Liver (tissue), 3 donors: ENCODE measurements at regions not wholly inside any gene's neighbourhood (a gene's known extent, or its start where the extent isn't known, plus 50 kb on each side); places are given as distances from the start of the nearest gene placed in this dataset.

Source experiments
- ATF3 ChIP-seq: IDR thresholded peaks from 2 replicates; pipeline ENCODE4 v1.6.1; 2016; ENCODE audit warnings: antibody characterized with exemption
- CTCF ChIP-seq: fragments of 150-350 bp; IDR thresholded peaks from 2 replicates; pipeline ENCODE4 v1.5.1; 2017; ENCODE audit warnings: improper control_type of control experiment, low read depth, low read length; ENCODE audit not compliant: missing input control
- FOXA1 ChIP-seq: IDR thresholded peaks from 2 replicates; pipeline ENCODE4 v1.6.1; 2016; ENCODE audit warnings: antibody characterized with exemption
- GABPA ChIP-seq, 2 donors: IDR thresholded peaks in 1 of 2; conservative IDR thresholded peaks in 1 of 2; 2 replicates each; pipeline ENCODE4 v1.6.1; 2016; ENCODE audit warnings: antibody characterized with exemption in 2 of 2, mild to moderate bottlenecking in 1 of 2, moderate library complexity in 1 of 2
- JUND ChIP-seq, 2 donors: IDR thresholded peaks; 2 replicates each; pipeline ENCODE4 v1.6.1; 2016; ENCODE audit warnings: antibody characterized with exemption in 2 of 2
- NR2F2 ChIP-seq: IDR thresholded peaks from 2 replicates; pipeline ENCODE4 v1.6.1; 2016; ENCODE audit warnings: antibody characterized with exemption
- RAD21 ChIP-seq, 2 donors: IDR thresholded peaks; 2 replicates each; pipeline ENCODE4 v1.6.1; 2016; ENCODE audit warnings: antibody characterized with exemption in 2 of 2, mild to moderate bottlenecking in 2 of 2
- REST ChIP-seq: IDR thresholded peaks from 2 replicates; pipeline ENCODE4 v1.6.1; 2016; ENCODE audit warnings: antibody characterized with exemption, mild to moderate bottlenecking
- SP1 ChIP-seq: IDR thresholded peaks from 2 replicates; pipeline ENCODE4 v1.6.1; 2018; ENCODE audit warnings: antibody characterized with exemption, mild to moderate bottlenecking
- TAF1 ChIP-seq: conservative IDR thresholded peaks from 2 replicates; pipeline ENCODE4 v1.6.1; 2016; ENCODE audit warnings: antibody characterized with exemption, mild to moderate bottlenecking
- YY1 ChIP-seq: IDR thresholded peaks from 2 replicates; pipeline ENCODE4 v1.6.1; 2016; ENCODE audit warnings: antibody characterized with exemption, mild to moderate bottlenecking
- TF ChIP-seq, protein P1 (sequence below): IDR thresholded peaks from 2 replicates; pipeline ENCODE4 v1.6.1; 2016; ENCODE audit warnings: antibody characterized with exemption
- TF ChIP-seq, protein P2 (sequence below): IDR thresholded peaks from 2 replicates; pipeline ENCODE4 v1.6.1; 2016; ENCODE audit warnings: antibody characterized with exemption
- donor health status: healthy.
- donor health status: healthy.

DNA sequence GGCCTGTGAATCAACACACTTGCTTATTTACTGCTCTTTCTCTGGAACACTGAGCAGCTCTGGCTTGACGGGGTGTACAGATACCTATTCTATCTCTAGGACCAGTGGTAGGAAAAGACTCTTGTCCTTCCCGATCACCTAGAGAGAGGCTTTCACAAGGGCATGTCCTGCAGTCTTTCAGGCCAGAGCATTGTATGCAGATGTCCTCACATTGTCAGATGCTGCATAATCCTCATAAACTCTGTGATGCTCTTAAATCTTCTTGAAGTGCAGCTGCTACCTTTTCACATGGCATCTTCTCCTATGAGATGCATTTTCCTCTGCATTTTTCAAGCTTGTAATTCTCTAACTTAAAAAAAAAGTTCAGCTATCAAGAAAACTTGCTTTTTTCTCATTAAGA, 369.4 kb downstream of the OLFM4 start:
- no peak for TF ChIP-seq CTCF
- TF ChIP-seq, protein P1, sequence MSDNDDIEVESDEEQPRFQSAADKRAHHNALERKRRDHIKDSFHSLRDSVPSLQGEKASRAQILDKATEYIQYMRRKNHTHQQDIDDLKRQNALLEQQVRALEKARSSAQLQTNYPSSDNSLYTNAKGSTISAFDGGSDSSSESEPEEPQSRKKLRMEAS: no peak
- no peak for TF ChIP-seq YY1
- no peak for TF ChIP-seq JUND (IDR thresholded peaks at IDR 0.05)
- no peak for TF ChIP-seq RAD21 (IDR thresholded peaks at IDR 0.05)
- TF ChIP-seq NR2F2: no peak
- no peak for TF ChIP-seq GABPA (IDR thresholded peaks at IDR 0.05 in 1 of 2, conservative IDR thresholded peaks at IDR 0.05 in 1 of 2)
- TF ChIP-seq FOXA1: no peak
- no peak for TF ChIP-seq ATF3
- TF ChIP-seq, protein P2, sequence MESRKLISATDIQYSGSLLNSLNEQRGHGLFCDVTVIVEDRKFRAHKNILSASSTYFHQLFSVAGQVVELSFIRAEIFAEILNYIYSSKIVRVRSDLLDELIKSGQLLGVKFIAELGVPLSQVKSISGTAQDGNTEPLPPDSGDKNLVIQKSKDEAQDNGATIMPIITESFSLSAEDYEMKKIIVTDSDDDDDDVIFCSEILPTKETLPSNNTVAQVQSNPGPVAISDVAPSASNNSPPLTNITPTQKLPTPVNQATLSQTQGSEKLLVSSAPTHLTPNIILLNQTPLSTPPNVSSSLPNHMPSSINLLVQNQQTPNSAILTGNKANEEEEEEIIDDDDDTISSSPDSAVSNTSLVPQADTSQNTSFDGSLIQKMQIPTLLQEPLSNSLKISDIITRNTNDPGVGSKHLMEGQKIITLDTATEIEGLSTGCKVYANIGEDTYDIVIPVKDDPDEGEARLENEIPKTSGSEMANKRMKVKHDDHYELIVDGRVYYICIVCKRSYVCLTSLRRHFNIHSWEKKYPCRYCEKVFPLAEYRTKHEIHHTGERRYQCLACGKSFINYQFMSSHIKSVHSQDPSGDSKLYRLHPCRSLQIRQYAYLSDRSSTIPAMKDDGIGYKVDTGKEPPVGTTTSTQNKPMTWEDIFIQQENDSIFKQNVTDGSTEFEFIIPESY: no peak
- TF ChIP-seq REST: no peak
- no peak for TF ChIP-seq TAF1
- TF ChIP-seq SP1: no peak
